ENCODE measurements at regions not wholly inside any gene's neighbourhood (a gene's known extent, or its start where the extent isn't known, plus 50 kb on each side); places are given as distances from the start of the nearest gene placed in this dataset.

DNA sequence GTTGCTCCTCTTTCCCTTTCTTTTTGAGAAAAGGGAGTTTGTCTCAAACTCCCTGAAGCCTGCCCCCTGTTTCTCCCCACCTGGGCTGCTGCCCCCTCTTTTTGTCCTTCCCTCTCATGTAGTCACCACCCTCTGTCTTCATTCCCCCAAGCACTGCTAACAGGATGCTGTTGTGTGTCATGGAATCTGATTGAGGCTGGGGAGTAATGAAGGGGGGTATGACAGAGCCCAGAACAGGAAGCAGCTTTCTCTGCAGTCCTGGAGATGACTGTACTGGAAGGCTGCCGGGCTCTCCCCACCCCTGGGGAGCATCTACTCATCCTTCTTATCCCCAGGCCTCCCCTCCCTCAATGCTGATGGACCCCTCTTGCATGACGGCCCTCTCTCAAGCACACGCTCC, 181.6 kb downstream of the ABHD5 start:
- Histone ChIP-seq H3K27ac (ENCODE audit: insufficient read length, low read depth, low read length) (no peak overlapping the region), H2BK20ac (ENCODE audit: low read depth, low read length, poor library complexity, severe bottlenecking) (no peak overlapping the region), H3K4me1 (ENCODE audit: insufficient read depth, low read length) (peaks cover 4% of the 10 kb centered on the region; the same call in 1 of the 2 replicates), H3K9ac (ENCODE audit: extremely low read depth, insufficient read length, low read length) (no peak overlapping the region), H3K18ac (ENCODE audit: insufficient read length, low read depth, low read length) (no peak overlapping the region), H2BK12ac (ENCODE audit: insufficient read length, low read depth, low read length) (no peak overlapping the region), H3K23ac (ENCODE audit: insufficient read length, low read depth, low read length) (no peak overlapping the region), H3K4ac (ENCODE audit: low read depth, low read length) (no peak overlapping the region), H4K20me1 (ENCODE audit: control insufficient read depth, insufficient read depth, insufficient read length) (no peaks in the 10 kb centered on the region), H2BK15ac (ENCODE audit: low read depth, low read length) (no peak overlapping the region), H3K23me2 (ENCODE audit: insufficient read length, low read depth, low read length, poor library complexity, severe bottlenecking) (no peaks in the 10 kb centered on the region), H3K14ac (ENCODE audit: insufficient read depth, low read length) (no peak overlapping the region; the same call in 1 of the 2 replicates), H3K4me2 (ENCODE audit: insufficient read depth, insufficient read length, low read length) (no peak overlapping the region), H3K79me2 (ENCODE audit: insufficient read depth, low read length) (no peaks in the 10 kb centered on the region), H3K9me3 (ENCODE audit: control insufficient read depth, low read depth, low read length) (no peaks in the 10 kb centered on the region), H3T11ph (ENCODE audit: low read length) (no peak overlapping the region), H2AFZ (ENCODE audit: low read length) (no peak overlapping the region), H2BK120ac (ENCODE audit: low read depth, low read length, poor library complexity, severe bottlenecking) (no peak overlapping the region), H2BK5ac (ENCODE audit: insufficient read length, low read length) (no peak overlapping the region), H4K8ac (replicated peaks; ENCODE audit: insufficient read length, low read depth, low read length) (no peak overlapping the region), H3K27me3 (ENCODE audit: insufficient read depth, low read length) (no peaks in the 10 kb centered on the region), H3K79me1 (ENCODE audit: insufficient read depth, low read depth, low read length, poor library complexity, severe bottlenecking) (no peaks in the 10 kb centered on the region), H4K5ac (ENCODE audit: insufficient read length, low read depth, low read length) (no peak overlapping the region), H2AK5ac (ENCODE audit: insufficient read length, low read length) (no peak overlapping the region), H4K91ac (ENCODE audit: insufficient read length, low read depth, low read length) (no peak overlapping the region), H3K56ac (ENCODE audit: insufficient read length, low read depth, low read length) (no peak overlapping the region)
- Mint-ChIP-seq H3K27me3 (ENCODE audit: low read depth) (peaks cover 4% of the 10 kb centered on the region), H3K4me3 (no peak overlapping the region), H3K4me1 (peaks cover 29 to 42% of the 10 kb centered on the region in 2 experiments), H3K27ac (peak overlapping the region in 2 of 3 experiments; percentile 23 to 76; a peak in 2 of 7 replicates), H3K9me3 (peaks cover 2 to 3% of the 10 kb centered on the region in 2 experiments; a peak in 2 of 5 replicates), H3K36me3 (ENCODE audit: insufficient read depth in 1 of 3, low read depth in 3 of 3) (peaks cover 0 to 4% (median 0%) of the 10 kb centered on the region in 3 experiments; a peak in 1 of 7 replicates)
- TF ChIP-seq, protein P1, sequence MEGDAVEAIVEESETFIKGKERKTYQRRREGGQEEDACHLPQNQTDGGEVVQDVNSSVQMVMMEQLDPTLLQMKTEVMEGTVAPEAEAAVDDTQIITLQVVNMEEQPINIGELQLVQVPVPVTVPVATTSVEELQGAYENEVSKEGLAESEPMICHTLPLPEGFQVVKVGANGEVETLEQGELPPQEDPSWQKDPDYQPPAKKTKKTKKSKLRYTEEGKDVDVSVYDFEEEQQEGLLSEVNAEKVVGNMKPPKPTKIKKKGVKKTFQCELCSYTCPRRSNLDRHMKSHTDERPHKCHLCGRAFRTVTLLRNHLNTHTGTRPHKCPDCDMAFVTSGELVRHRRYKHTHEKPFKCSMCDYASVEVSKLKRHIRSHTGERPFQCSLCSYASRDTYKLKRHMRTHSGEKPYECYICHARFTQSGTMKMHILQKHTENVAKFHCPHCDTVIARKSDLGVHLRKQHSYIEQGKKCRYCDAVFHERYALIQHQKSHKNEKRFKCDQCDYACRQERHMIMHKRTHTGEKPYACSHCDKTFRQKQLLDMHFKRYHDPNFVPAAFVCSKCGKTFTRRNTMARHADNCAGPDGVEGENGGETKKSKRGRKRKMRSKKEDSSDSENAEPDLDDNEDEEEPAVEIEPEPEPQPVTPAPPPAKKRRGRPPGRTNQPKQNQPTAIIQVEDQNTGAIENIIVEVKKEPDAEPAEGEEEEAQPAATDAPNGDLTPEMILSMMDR (conservative IDR thresholded peaks at IDR 0.05), result no peak
- DNase-seq, result peak; percentile 27
- WGBS (ENCODE audit: extremely low coverage, insufficient read length, low lambda C conversion rate), result no CpG with 5 or more reads among the region's 3 CpGs

Measured in H9 (cell line).